Fibroblast of skin of right biceps (primary cell): ENCODE measurements at regions not wholly inside any gene's neighbourhood (a gene's known extent, or its start where the extent isn't known, plus 50 kb on each side); places are given as distances from the start of the nearest gene placed in this dataset.

ENCODE experiments used
- DNase-seq: peaks from one replicate; pipeline ENCODE4 v3.0.0-alpha.2; 2013

DNA sequence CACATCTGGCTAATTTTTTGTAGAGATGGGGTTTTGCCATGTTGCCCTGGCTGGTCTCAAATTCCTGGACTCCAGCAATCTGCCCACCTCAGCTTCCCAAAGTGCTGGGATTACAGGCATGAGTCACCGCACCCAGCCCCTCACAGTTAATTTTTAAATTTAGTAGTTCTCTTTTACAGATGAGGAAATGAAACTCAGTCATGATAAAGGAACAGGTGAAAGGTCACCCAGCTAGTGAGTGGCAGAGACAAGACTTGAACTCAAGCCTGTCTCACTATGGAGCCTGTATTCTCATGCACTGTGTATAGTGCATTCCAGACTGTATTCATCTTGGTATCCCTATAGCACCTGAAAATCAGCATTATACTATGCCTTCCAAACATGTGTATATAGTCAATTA is 77.1 kb upstream of the WSB1 start:
- no peak for DNase-seq

DNA sequence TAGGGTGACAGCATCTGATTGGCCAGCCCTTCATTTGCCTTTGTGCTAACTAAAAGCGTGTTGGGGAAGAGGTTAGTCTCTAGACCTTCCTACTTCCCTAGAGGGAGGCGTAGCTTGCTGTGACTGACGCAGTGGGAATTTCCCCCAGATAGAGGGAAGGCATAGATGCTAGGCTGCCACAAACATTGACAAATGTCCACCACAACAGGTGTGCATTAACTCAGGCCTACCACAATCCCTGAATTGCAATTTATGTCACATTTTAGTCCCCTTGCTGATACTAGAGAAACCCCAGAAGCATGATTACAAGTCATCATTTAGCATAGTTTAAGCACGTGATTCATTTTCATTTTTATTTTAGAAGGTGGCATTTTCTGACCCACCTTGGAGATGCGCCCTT is 76.3 kb upstream of the WSB1 start:
- no peak for DNase-seq

DNA sequence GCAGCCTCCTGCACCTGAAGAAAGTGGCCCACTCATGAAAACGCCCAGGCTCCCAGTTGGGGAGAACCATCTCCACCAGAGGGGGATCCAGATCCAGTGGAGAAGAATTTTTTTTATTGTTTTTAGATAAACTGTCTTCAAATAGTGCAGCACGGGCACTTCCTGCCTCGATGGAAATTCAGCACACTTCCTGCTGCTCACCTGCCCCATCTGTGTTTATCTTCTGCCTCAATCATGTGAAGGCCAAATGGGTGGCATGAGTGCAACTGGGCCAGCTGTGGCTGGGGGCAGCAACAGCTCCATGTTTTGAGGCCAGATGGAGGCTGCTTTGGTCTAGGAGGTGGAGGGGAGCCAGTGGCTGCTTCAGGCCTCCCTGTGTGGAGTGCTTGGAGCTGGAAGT is 75.9 kb upstream of the WSB1 start:
- DNase-seq = no peak

DNA sequence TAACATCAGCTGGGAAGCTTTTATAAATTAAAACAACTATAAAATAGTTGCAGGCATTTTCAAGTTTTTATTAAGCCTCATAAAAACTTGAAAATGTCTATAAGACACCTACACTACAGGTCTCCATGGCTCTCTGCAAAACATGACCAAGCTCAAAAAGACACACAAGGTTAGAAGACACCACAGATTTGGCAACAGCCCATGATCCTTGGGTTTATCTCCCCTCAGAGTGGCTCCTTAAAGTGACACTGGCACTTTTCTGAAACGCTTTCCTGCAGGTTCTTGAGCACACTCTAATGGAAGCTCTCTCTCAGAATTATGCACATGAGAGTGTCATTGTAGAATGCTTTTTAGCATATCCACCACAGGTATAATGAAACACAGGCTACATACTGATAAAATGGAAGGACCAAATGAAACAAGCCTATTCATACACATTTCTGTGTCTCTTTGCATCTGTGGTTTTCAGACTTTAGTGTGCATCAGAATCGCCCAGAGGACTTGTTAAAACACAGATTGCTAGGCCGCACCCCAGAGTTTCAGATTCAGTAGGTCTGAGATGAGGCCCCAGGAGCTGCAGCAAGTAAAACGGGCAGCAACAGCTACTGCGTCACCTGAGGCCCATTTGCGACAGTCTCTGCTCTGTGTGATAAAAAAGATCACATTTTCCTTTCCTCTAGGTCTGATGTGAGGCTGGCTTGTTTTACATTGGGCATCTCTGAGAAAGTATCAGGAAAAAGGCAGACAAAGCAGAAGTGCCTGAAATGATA is 75.0 kb upstream of the WSB1 start:
- DNase-seq = no peak

DNA sequence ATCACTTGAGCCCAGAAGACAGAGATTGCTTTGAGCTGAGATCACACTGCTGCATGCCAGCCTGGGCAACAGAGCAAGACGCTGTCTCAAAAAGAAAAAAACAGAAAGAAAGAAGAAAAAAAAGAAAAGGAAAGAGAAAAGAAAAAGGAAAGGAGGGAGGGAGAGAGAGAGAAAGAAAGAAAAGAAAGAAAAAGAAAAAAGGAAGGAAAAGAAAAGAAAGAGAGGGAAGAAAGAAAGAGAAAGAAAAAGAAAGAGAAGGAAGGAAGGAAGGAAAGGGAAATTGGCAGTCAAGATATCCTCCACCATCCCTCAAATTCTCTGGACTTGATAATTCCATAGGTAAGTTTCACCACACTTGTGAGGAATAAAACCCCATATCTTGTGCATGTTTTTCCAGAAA is 71.4 kb upstream of the WSB1 start:
- DNase-seq = no peak

DNA sequence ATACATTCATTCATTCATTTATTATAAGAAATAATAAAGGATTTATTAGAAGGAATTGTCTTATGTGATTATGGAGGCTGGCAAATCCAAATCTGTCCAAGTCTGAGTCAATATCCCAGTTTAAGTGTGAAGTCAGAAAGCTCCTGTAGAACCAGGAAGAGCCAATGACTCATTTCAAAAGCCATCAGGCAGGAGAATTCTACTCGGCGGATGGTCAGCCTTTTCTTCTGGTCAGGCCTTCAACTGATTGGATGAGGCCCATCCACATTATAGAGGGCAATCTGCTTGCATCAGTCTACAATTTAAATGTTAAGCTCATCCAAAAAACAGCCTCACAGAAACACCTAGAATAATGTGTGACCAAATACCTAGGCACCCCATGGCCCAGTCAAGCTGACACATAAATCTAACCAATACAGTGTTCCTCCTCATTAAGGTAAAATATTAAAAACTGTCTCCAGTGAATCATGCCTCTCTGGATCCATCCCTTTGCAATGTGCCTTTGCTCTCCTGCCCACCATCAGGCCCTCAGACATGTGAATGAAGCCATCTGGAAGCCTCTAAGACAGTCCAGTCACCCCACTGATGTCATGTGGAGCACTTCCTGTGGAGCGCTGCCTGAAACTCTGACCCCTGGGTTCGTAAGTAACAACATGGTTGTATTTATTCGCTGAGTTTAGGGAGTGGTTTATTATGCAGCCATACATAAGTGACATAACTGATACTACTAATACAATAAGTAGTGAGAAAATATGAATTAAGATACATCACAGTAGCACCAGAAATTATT is 69.2 kb upstream of the WSB1 start:
- DNase-seq = peak; percentile 3

GRCh38 chr17:27226611-27227230 is 67.2 kb upstream of the WSB1 start:
- DNase-seq = peak; percentile 7

DNA sequence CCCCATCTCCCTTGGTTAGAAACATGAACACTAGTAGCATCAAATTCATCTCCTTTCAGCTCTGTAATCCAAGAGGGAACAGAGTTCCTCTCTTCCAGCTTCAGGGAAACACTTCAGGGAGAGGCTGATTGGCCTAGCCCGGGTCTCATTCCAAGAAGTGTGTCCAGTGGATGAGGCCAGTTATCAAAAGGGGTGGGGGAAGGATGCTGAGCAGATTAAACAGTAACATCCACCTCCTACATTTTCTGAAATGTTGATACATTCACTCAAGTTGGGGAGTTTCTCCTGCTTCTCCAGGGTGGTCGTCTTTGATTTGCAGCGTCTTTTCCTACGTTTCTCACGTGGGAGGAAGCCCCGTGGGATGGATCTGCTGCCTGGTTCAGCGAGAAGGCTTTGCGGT is 62.9 kb upstream of the WSB1 start:
- DNase-seq = no peak

GRCh38 chr17:27232328-27232727 is 61.6 kb upstream of the WSB1 start:
- no peak for DNase-seq

DNA sequence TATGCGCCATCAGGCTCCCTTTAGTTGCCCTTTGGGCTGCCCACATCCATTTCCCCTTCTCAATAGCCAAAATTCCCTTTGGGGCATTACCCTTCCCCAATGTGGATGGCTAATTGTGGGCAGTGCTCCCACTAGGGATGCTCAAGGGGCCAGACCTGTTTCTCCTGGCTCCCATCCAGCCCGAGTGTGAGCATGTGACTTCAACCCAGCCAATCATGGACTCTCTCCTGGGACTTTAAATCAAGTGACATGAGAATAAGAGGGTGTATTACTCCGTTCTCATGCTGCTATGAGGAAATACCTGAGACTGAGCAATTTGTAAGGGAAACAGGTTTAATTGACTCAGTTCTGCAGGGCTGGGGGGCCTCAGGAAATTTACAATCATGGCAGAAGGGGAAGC is 60.9 kb upstream of the WSB1 start:
- DNase-seq = no peak

DNA sequence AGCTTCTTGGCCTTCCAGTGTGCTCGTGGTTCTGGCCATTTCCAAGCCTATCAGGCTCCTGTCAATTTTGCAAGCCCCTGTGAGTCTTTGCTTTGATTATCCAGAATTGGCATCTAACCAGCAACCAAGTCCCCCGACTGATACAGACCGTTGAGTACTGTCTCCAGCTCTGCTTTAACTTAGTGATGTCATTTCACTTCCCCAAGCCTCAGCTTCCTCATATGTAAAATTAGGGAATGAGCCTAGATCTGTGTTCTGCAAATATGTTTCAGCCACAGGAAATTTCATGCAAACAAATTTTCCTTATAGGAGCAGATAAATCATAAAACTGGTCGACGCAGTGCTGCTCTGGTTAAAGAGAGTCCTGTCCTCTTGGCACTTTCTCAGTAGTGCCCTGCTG is 60.1 kb upstream of the WSB1 start:
- no peak for DNase-seq

GRCh38 chr17:27236717-27237315 is 57.1 kb upstream of the WSB1 start:
- peak; percentile 59 for DNase-seq

- DNase-seq = no peak
These were observed 56.0 kb upstream of the WSB1 start for GRCh38 chr17:27237890-27238289.

GRCh38 chr17:27239046-27239445 is 54.9 kb upstream of the WSB1 start:
- DNase-seq = no peak

GRCh38 chr17:27239584-27239983 is 54.3 kb upstream of the WSB1 start:
- DNase-seq = no peak

DNA sequence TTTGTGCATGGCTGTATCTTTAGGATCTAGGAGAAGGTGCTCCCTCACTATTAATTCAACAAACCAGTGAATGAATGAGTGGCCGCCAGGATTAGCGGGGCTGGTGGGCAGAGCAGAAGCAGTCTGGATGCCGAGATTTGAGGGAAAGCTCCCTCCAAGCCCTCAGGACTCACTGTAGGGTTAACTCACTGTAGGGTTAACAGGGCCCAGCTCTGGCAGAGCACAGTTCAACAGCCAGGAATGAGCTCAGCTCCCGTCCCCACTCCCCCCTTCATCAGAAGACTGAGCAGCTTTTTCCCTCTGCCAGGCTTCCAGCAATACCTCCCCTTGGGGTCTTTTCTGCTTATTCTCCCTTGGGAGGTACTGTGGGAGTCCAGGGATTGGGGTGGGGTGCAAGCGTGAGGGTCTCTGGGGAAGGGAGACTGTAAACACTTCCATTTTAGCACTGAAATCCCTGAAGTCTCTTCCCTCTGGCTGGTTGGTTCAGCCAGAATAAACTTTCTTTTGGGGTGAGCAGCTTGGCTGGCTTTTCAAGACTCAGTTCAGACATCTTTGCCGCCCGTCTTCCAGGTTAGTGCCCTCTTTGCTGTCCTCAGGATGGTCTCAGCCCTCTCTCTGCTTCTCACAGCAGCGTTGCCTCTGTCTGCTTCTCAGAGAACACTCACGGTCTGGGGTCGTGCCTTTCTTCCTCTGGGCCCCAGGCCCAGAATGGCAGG is 53.7 kb upstream of the WSB1 start:
- no peak for DNase-seq

DNA sequence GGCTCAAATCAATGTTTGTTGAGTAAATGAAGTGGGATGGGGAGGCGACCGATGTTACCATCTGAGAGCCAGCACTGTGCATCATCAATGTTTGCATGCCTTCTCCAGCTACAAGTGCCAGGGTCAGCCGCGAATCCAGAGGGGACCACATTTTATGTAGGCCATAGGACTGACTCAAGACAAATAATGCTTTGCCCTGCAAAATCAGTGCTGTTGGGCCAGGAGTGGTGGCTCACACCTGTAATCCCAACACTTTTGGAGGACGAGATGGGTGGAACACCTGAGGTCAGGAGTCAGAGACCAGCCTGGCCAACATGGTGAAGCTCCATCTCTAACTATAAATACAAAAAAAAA is 53.1 kb upstream of the WSB1 start:
- no peak for DNase-seq

GRCh38 chr17:27241346-27241946 is 52.5 kb upstream of the WSB1 start:
- DNase-seq = peak; percentile 30

GRCh38 chr17:27242951-27243350 is 51.0 kb upstream of the WSB1 start:
- no peak for DNase-seq

GRCh38 chr17:27244011-27244410 is 49.9 kb upstream of the WSB1 start:
- DNase-seq = no peak
